ENCODE measurements at regions not wholly inside any gene's neighbourhood (a gene's known extent, or its start where the extent isn't known, plus 50 kb on each side); places are given as distances from the start of the nearest gene placed in this dataset.
"Not testable (repeated sequence)": the region's sequence is repeated elsewhere in the genome, so short reads cannot be mapped to it uniquely, and the experiment has no call there.

- no peak for DNase-seq
- H3K27ac Mint-ChIP-seq, result no peak overlapping the region
- CTCF ChIA-PET, result interaction anchor here (0.6 kb wide), 1 partner anchor 46 kb away, joined by 3 read pairs; no protein-coding TSS in a partner anchor
- no peaks in the 10 kb centered on the region for H3K36me3 Mint-ChIP-seq (ENCODE audit: low read depth)
- no peak overlapping the region for H3K4me3 Mint-ChIP-seq
- no peaks in the 10 kb centered on the region for H3K9me3 Mint-ChIP-seq
- H3K27me3 Mint-ChIP-seq (ENCODE audit: low read depth), result no peaks in the 10 kb centered on the region
- H3K4me1 Mint-ChIP-seq (ENCODE audit: low read depth), result no peaks in the 10 kb centered on the region
- intact Hi-C loops (cut with micrococcal nuclease), result no loop called here
These were observed 126.0 kb upstream of the GOT2 start for GRCh38 chr16:58859958-58860669.

- H3K4me3 Mint-ChIP-seq; intact Hi-C loops (cut with micrococcal nuclease); DNase-seq; H3K27me3 Mint-ChIP-seq (ENCODE audit: low read depth); H3K27ac Mint-ChIP-seq; H3K9me3 Mint-ChIP-seq; H3K36me3 Mint-ChIP-seq (ENCODE audit: low read depth); H3K4me1 Mint-ChIP-seq (ENCODE audit: low read depth): not testable (repeated sequence)
- CTCF ChIA-PET, result interaction anchor here (0.6 to 0.9 kb wide), 2 partner anchors 15 to 32 kb away, joined by 3 to 4 read pairs; no protein-coding TSS in a partner anchor
These were observed 124.5 kb upstream of the GOT2 start for GRCh38 chr16:58858577-58858976.

DNA sequence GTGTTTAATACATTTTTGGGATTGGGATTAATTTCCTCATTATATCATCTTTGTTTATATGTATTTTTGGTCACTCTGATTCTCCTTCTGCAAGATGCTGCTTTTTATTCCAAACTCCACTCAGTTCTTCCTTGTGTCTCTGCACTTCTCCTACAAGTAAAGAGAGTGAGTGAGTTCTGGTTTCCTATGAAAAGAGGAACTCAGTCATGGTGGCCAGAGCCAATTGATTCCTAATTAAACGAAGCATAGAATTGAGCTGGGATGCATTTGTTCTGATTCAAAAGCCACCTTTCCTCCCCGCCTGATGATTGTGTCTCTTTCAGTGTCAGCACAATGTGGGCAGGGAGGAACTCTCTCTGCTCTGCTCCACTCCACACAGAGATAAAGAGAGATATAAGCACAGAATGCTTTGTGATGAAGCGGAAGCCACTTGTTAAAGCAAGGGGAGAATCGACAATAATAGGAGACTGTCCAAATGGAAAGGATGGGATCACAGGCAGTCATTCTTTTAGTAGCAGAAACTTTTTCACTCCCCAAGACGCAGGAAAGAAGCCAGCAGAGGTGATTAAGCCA lies 121.3 kb upstream of the GOT2 start:
- H3K36me3 Mint-ChIP-seq (ENCODE audit: low read depth), result no peaks in the 10 kb centered on the region

GRCh38 chr16:58853854-58854791 lies 120.0 kb upstream of the GOT2 start:
- intact Hi-C loops (cut with micrococcal nuclease), result no loop called here
- peaks cover 2% of the 10 kb centered on the region for H3K27me3 Mint-ChIP-seq (ENCODE audit: low read depth)
- no peaks in the 10 kb centered on the region for H3K9me3 Mint-ChIP-seq
- CTCF ChIA-PET, result no interaction called here
- no peak overlapping the region for H3K27ac Mint-ChIP-seq
- no peak overlapping the region for H3K4me3 Mint-ChIP-seq
- no peaks in the 10 kb centered on the region for H3K4me1 Mint-ChIP-seq (ENCODE audit: low read depth)
- H3K36me3 Mint-ChIP-seq (ENCODE audit: low read depth), result no peaks in the 10 kb centered on the region
- DNase-seq, result no peak

More for the DNA sequence above, 121.3 kb upstream of the GOT2 start:
- CTCF ChIA-PET, result interaction anchor here (0.6 kb wide), 1 partner anchor 961 kb away, joined by 7 read pairs; no protein-coding TSS in a partner anchor
- no peak for DNase-seq
- Mint-ChIP-seq H3K9me3 (no peaks in the 10 kb centered on the region), H3K4me1 (ENCODE audit: low read depth) (no peaks in the 10 kb centered on the region), H3K27ac (no peak overlapping the region), H3K27me3 (ENCODE audit: low read depth) (peaks cover 2% of the 10 kb centered on the region), H3K4me3 (no peak overlapping the region)
- intact Hi-C loops (cut with micrococcal nuclease), result no loop called here

DNA sequence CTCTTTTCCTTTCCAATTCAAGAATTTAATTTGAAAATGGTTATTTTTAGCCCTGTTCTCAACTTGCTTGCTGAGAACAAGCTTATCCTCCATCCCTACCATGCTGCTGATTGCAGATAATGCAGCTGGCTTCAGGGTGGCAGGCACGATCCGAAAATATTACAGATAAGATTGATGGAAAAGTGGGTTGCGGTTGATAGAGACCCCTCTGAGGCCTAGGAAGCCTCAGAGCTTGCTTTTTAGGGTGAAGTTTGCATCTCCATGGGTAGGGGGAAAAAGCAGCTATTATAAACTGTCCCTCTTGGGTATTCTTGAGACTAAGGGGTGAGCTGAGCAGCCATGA lies 116.5 kb upstream of the GOT2 start:
- intact Hi-C loops (cut with micrococcal nuclease), result no loop called here
- H3K9me3 Mint-ChIP-seq, result no peaks in the 10 kb centered on the region
- CTCF ChIA-PET, result no interaction called here
- no peak overlapping the region for H3K27ac Mint-ChIP-seq
- no peak for DNase-seq
- H3K27me3 Mint-ChIP-seq (ENCODE audit: low read depth), result peaks cover 2% of the 10 kb centered on the region
- H3K4me1 Mint-ChIP-seq (ENCODE audit: low read depth), result no peaks in the 10 kb centered on the region
- H3K36me3 Mint-ChIP-seq (ENCODE audit: low read depth), result no peaks in the 10 kb centered on the region
- H3K4me3 Mint-ChIP-seq, result no peak overlapping the region

GRCh38 chr16:58850019-58850677 lies 116.0 kb upstream of the GOT2 start:
- no peaks in the 10 kb centered on the region for H3K36me3 Mint-ChIP-seq (ENCODE audit: low read depth)
- H3K9me3 Mint-ChIP-seq, result no peaks in the 10 kb centered on the region
- H3K4me3 Mint-ChIP-seq, result no peak overlapping the region
- no peak for DNase-seq
- H3K27ac Mint-ChIP-seq, result no peak overlapping the region
- no peaks in the 10 kb centered on the region for H3K4me1 Mint-ChIP-seq (ENCODE audit: low read depth)
- H3K27me3 Mint-ChIP-seq (ENCODE audit: low read depth), result peaks cover 2% of the 10 kb centered on the region
- CTCF ChIA-PET, result no interaction called here
- intact Hi-C loops (cut with micrococcal nuclease), result no loop called here

- intact Hi-C loops (cut with micrococcal nuclease), result no loop called here
- Mint-ChIP-seq H3K27ac (no peak overlapping the region), H3K36me3 (ENCODE audit: low read depth) (no peaks in the 10 kb centered on the region), H3K9me3 (no peaks in the 10 kb centered on the region), H3K4me1 (ENCODE audit: low read depth) (no peaks in the 10 kb centered on the region), H3K4me3 (no peak overlapping the region), H3K27me3 (ENCODE audit: low read depth) (peaks cover 2% of the 10 kb centered on the region)
- CTCF ChIA-PET, result no interaction called here
- DNase-seq, result no peak
These were observed 114.5 kb upstream of the GOT2 start for GRCh38 chr16:58848662-58849002.

GRCh38 chr16:58847902-58848661 lies 114.0 kb upstream of the GOT2 start:
- H3K9me3 Mint-ChIP-seq, result no peaks in the 10 kb centered on the region
- H3K4me1 Mint-ChIP-seq (ENCODE audit: low read depth), result no peaks in the 10 kb centered on the region
- H3K27me3 Mint-ChIP-seq (ENCODE audit: low read depth), result peaks cover 2% of the 10 kb centered on the region
- H3K36me3 Mint-ChIP-seq (ENCODE audit: low read depth), result no peaks in the 10 kb centered on the region
- no peak for DNase-seq
- H3K4me3 Mint-ChIP-seq, result no peak overlapping the region
- H3K27ac Mint-ChIP-seq, result no peak overlapping the region
- CTCF ChIA-PET, result no interaction called here
- intact Hi-C loops (cut with micrococcal nuclease), result no loop called here

DNA sequence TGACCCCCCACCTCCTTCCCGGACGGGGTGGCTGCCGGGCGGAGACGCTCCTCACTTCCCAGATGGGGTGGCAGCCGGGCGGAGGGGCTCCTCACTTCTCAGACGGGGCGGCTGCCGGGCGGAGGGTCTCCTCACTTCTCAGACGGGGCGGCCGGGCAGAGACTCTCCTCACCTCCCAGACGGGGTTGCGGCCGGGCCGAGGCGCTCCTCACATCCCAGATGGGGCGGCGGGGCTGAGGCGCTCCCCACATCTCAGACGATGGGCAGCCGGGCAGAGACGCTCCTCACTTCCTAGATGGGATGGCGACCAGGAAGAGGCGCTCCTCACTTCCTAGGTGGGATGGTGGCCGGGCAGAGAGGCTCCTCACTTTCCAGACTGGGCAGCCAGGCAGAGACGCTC lies 112.1 kb upstream of the GOT2 start:
- H3K36me3 Mint-ChIP-seq (ENCODE audit: low read depth); DNase-seq; H3K4me3 Mint-ChIP-seq; intact Hi-C loops (cut with micrococcal nuclease); H3K27ac Mint-ChIP-seq; H3K9me3 Mint-ChIP-seq; CTCF ChIA-PET; H3K27me3 Mint-ChIP-seq (ENCODE audit: low read depth); H3K4me1 Mint-ChIP-seq (ENCODE audit: low read depth): not testable (repeated sequence)

DNA sequence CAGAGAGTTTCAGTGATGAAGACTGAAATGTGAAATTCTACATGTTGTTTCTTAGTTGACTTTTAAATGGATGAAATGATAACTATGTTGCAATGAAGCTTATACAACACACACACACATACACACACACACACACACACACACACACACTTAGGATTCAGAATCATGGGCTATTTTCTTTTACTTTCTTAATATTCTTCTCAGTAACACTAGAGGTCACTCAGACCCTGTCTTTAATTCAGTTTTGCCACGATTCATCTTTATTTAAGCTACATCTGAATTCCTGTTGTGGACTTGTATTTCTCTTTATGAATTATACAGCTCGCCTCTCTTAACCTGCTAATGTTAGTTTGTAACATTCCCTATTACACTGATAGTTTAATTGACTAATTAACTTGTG lies 109.6 kb upstream of the GOT2 start:
- no peak overlapping the region for H3K4me3 Mint-ChIP-seq
- no peak for DNase-seq
- intact Hi-C loops (cut with micrococcal nuclease), result no loop called here
- no peaks in the 10 kb centered on the region for H3K4me1 Mint-ChIP-seq (ENCODE audit: low read depth)
- no peaks in the 10 kb centered on the region for H3K9me3 Mint-ChIP-seq
- no peaks in the 10 kb centered on the region for H3K27me3 Mint-ChIP-seq (ENCODE audit: low read depth)
- H3K27ac Mint-ChIP-seq, result no peak overlapping the region
- no peaks in the 10 kb centered on the region for H3K36me3 Mint-ChIP-seq (ENCODE audit: low read depth)
- CTCF ChIA-PET, result interaction anchor here (0.7 to 1.7 kb wide), 3 partner anchors 14 to 822 kb away, joined by 3 to 4 read pairs (median 3); no protein-coding TSS in a partner anchor

- H3K9me3 Mint-ChIP-seq, result no peaks in the 10 kb centered on the region
- peaks cover 4% of the 10 kb centered on the region for H3K27me3 Mint-ChIP-seq (ENCODE audit: low read depth)
- no peak overlapping the region for H3K4me3 Mint-ChIP-seq
- CTCF ChIA-PET, result no interaction called here
- DNase-seq, result no peak
- no peaks in the 10 kb centered on the region for H3K4me1 Mint-ChIP-seq (ENCODE audit: low read depth)
- intact Hi-C loops (cut with micrococcal nuclease), result no loop called here
- H3K27ac Mint-ChIP-seq, result no peak overlapping the region
- H3K36me3 Mint-ChIP-seq (ENCODE audit: low read depth), result no peaks in the 10 kb centered on the region
These were observed 108.6 kb upstream of the GOT2 start for GRCh38 chr16:58842746-58843145.

DNA sequence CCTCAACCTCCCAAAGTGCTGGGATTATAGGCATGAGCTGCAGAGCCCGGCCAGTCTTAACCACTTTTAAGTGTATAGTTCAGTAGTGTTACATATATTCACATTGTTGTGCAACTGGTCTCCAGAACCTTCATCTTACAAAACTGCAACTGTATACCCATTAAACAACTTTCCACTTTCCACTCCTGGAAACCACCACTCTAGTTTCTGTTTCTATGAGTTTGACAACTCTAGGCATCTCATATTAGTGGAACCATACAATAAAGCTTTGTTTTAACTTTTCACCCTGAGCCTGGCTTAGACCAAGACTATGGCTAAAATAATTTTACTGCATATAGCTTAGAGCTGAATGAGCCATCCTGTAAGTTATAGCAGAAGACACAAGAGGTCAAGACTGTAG lies 108.0 kb upstream of the GOT2 start:
- CTCF ChIA-PET, result no interaction called here
- H3K4me1 Mint-ChIP-seq (ENCODE audit: low read depth), result no peaks in the 10 kb centered on the region

More for the DNA sequence above, 108.0 kb upstream of the GOT2 start:
- Mint-ChIP-seq H3K27ac (no peak overlapping the region), H3K4me3 (no peak overlapping the region), H3K27me3 (ENCODE audit: low read depth) (peaks cover 4% of the 10 kb centered on the region), H3K36me3 (ENCODE audit: low read depth) (no peaks in the 10 kb centered on the region), H3K9me3 (no peaks in the 10 kb centered on the region)
- intact Hi-C loops (cut with micrococcal nuclease), result no loop called here
- no peak for DNase-seq
